ENCODE measurements at regions not wholly inside any gene's neighbourhood (a gene's known extent, or its start where the extent isn't known, plus 50 kb on each side); places are given as distances from the start of the nearest gene placed in this dataset.

GRCh38 chr1:56355422-56355821, 223.9 kb downstream of the PLPP3 start:
- H2AFZ ChIP-seq (ENCODE audit: low read length) = no peak overlapping the region
- H3K4me2 ChIP-seq (ENCODE audit: low read length) = no peak overlapping the region
- no peaks in the 10 kb centered on the region for H3F3A ChIP-seq (ENCODE audit: insufficient read depth, low read length)
- TF ChIP-seq CTCF (IDR thresholded peaks at IDR 0.05; ENCODE audit: low read length) (no peak), EZH2 (IDR thresholded peaks at IDR 0.05; ENCODE audit: borderline replicate concordance, low read length) (no peak)
- no peaks in the 10 kb centered on the region for H3K9me2 ChIP-seq (ENCODE audit: low read depth, low read length)
- H3K27ac ChIP-seq (ENCODE audit: low read depth, low read length, poor library complexity, severe bottlenecking) = no peak overlapping the region
- no peaks in the 10 kb centered on the region for H3K9me3 ChIP-seq (ENCODE audit: low read length)
- no peaks in the 10 kb centered on the region for H3K4me1 ChIP-seq (ENCODE audit: insufficient read depth, low read length, severe bottlenecking)
- no peak overlapping the region for H3K4me3 ChIP-seq (ENCODE audit: low read depth, low read length, poor library complexity, severe bottlenecking)
- no peaks in the 10 kb centered on the region for H3K79me2 ChIP-seq (ENCODE audit: insufficient read depth, low read length)
- no peak overlapping the region for H3K9ac ChIP-seq (ENCODE audit: low read length)
- no peaks in the 10 kb centered on the region for H4K20me1 ChIP-seq (ENCODE audit: insufficient read depth, low read length)
- no peaks in the 10 kb centered on the region for H3K36me3 ChIP-seq (ENCODE audit: insufficient read depth, low read length)
- H3K27me3 ChIP-seq (ENCODE audit: insufficient read depth, low read length) = no peaks in the 10 kb centered on the region

- no peak overlapping the region for H3K4me3 ChIP-seq (ENCODE audit: low read depth, low read length, poor library complexity, severe bottlenecking)
- H3K27ac ChIP-seq (ENCODE audit: low read depth, low read length, poor library complexity, severe bottlenecking) = no peak overlapping the region
- H3K27me3 ChIP-seq (ENCODE audit: insufficient read depth, low read length) = no peaks in the 10 kb centered on the region
- H3K9me3 ChIP-seq (ENCODE audit: low read length) = no peaks in the 10 kb centered on the region
- no peaks in the 10 kb centered on the region for H3K36me3 ChIP-seq (ENCODE audit: insufficient read depth, low read length)
- no peak overlapping the region for H3K9ac ChIP-seq (ENCODE audit: low read length)
- H4K20me1 ChIP-seq (ENCODE audit: insufficient read depth, low read length) = no peaks in the 10 kb centered on the region
- H3K9me2 ChIP-seq (ENCODE audit: low read depth, low read length) = no peaks in the 10 kb centered on the region
- H3K4me1 ChIP-seq (ENCODE audit: insufficient read depth, low read length, severe bottlenecking) = no peaks in the 10 kb centered on the region
- TF ChIP-seq EZH2 (IDR thresholded peaks at IDR 0.05; ENCODE audit: borderline replicate concordance, low read length) (no peak), CTCF (IDR thresholded peaks at IDR 0.05; ENCODE audit: low read length) (no peak)
- H3K79me2 ChIP-seq (ENCODE audit: insufficient read depth, low read length) = no peaks in the 10 kb centered on the region
- H3K4me2 ChIP-seq (ENCODE audit: low read length) = no peak overlapping the region
- H2AFZ ChIP-seq (ENCODE audit: low read length) = no peak overlapping the region
- H3F3A ChIP-seq (ENCODE audit: insufficient read depth, low read length) = no peaks in the 10 kb centered on the region
Measured at GRCh38 chr1:56345831-56346230, 233.5 kb downstream of the PLPP3 start.

GRCh38 chr1:56340977-56341376, 238.4 kb downstream of the PLPP3 start:
- no peaks in the 10 kb centered on the region for H3K4me1 ChIP-seq (ENCODE audit: insufficient read depth, low read length, severe bottlenecking)
- TF ChIP-seq EZH2 (IDR thresholded peaks at IDR 0.05; ENCODE audit: borderline replicate concordance, low read length) (no peak), CTCF (IDR thresholded peaks at IDR 0.05; ENCODE audit: low read length) (no peak)
- no peaks in the 10 kb centered on the region for H3F3A ChIP-seq (ENCODE audit: insufficient read depth, low read length)
- no peak overlapping the region for H2AFZ ChIP-seq (ENCODE audit: low read length)
- H3K9me3 ChIP-seq (ENCODE audit: low read length) = no peaks in the 10 kb centered on the region
- H3K36me3 ChIP-seq (ENCODE audit: insufficient read depth, low read length) = no peaks in the 10 kb centered on the region
- no peak overlapping the region for H3K4me2 ChIP-seq (ENCODE audit: low read length)
- H3K9me2 ChIP-seq (ENCODE audit: low read depth, low read length) = no peaks in the 10 kb centered on the region
- H4K20me1 ChIP-seq (ENCODE audit: insufficient read depth, low read length) = no peaks in the 10 kb centered on the region
- no peak overlapping the region for H3K9ac ChIP-seq (ENCODE audit: low read length)
- no peaks in the 10 kb centered on the region for H3K27me3 ChIP-seq (ENCODE audit: insufficient read depth, low read length)
- H3K27ac ChIP-seq (ENCODE audit: low read depth, low read length, poor library complexity, severe bottlenecking) = no peak overlapping the region
- no peak overlapping the region for H3K4me3 ChIP-seq (ENCODE audit: low read depth, low read length, poor library complexity, severe bottlenecking)
- no peaks in the 10 kb centered on the region for H3K79me2 ChIP-seq (ENCODE audit: insufficient read depth, low read length)
